ENCODE measurements at regions not wholly inside any gene's neighbourhood (a gene's known extent, or its start where the extent isn't known, plus 50 kb on each side); places are given as distances from the start of the nearest gene placed in this dataset.

DNA sequence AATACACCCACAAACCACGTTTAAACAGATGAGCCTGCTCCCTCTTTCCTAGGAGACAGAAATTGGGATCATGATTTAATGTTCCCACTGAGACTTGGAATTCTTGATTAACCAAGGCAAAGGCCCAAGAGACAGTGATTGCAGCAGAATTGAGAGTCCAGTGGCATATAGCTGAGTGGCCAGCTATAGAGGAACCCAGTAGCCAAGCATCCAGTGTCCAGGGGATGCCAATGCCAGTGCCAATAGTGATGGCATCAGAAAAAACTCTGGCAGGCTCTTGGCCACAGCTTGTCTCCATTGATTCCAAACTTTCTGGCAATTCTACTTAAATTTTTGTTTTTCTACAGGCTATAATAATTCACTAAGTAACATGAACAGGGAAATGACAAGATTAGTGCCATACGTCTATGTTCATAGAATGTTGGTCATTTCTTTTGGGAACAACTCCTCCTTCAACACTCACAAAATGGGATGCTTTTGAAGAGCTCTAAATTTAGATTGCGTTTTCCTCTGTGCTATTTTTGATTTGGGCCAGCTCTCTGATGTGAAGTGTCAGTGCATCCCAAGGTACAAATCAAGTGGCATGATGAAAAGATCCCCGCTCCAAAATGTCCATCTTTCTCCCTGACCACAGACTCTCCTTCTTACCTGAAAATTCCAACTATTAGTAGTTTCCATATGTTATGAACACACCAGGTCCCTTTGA is 83.1 kb upstream of the A1CF start:
- DNase-seq (ENCODE audit: low spot score): no peak
- no peak for TF ChIP-seq CTCF (IDR thresholded peaks at IDR 0.05; ENCODE audit: extremely low read depth, missing control alignments)

DNA sequence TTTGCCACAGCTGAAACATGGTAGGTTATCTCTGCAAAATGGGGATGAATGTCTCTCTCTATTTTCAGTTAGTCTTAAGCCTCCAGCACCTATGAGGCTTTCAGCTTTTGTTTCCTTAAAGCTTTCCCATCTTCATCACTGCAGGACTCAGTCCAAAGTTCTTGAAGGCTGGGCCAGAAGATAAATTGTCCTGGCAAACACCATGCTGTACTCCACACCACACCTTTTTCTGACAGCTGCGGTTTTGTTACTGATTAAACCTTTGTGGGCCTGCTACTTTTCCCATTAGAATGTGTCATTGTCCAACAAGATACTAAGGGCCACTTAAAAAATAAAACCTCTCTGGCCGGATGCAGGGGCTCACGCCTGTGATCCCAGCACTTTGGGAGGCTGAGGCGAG is 87.2 kb upstream of the A1CF start:
- no peak for TF ChIP-seq CTCF (IDR thresholded peaks at IDR 0.05; ENCODE audit: extremely low read depth, missing control alignments)
- no peak for DNase-seq (ENCODE audit: low spot score)

DNA sequence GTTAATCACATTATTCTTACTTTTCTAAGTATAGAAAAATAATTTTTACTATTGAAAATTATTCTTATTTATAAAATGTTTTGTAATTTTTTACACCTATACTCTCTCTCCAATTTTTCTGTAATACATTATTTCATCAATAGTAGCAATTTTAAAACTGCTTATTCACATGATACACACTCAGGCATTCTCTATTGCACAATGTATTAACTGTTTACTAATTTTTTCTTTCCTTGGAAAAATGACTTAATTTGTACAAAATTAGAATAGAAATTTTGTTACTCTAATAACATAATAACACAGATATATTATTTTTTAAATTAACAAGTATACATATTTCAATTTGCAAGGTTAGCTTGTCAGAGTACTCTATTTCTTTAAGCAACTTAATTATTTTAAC is 92.9 kb upstream of the PRKG1 start:
- TF ChIP-seq CTCF (IDR thresholded peaks at IDR 0.05; ENCODE audit: extremely low read depth, missing control alignments): no peak

GRCh38 chr10:50981904-50982303 is 92.4 kb upstream of the PRKG1 start:
- no peak for DNase-seq (ENCODE audit: low spot score)
- no peak for TF ChIP-seq CTCF (IDR thresholded peaks at IDR 0.05; ENCODE audit: extremely low read depth, missing control alignments)

More for the DNA sequence above, 92.9 kb upstream of the PRKG1 start:
- no peak for DNase-seq (ENCODE audit: low spot score)

- no peak for DNase-seq (ENCODE audit: low spot score)
- no peak for TF ChIP-seq CTCF (IDR thresholded peaks at IDR 0.05; ENCODE audit: extremely low read depth, missing control alignments)
These were observed 91.3 kb upstream of the PRKG1 start for GRCh38 chr10:50982989-50983388.

GRCh38 chr10:50987934-50988333 is 86.4 kb upstream of the PRKG1 start:
- TF ChIP-seq CTCF (IDR thresholded peaks at IDR 0.05; ENCODE audit: extremely low read depth, missing control alignments): no peak
- no peak for DNase-seq (ENCODE audit: low spot score)

DNA sequence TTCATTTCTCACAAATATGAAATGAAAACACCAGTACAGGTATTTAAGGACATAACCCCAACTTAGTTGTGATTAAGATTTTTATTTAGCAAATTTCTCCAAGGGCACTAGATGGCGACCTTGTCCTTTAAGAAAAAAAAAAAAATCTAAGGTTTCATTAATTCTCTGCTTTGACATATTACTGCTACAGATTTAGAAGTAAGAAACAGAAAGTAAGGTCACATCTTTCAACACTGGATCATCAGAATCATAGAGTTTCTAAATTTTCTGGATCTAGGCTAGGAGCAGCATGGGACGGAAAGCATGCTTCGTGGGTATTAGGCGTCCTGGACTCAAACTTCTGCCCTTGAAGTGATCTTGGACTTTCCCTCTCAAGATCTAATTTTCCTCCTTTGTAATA is 85.5 kb upstream of the PRKG1 start:
- peak; percentile 33 for DNase-seq (ENCODE audit: low spot score)

More for the DNA sequence above, 85.5 kb upstream of the PRKG1 start:
- no peak for TF ChIP-seq CTCF (IDR thresholded peaks at IDR 0.05; ENCODE audit: extremely low read depth, missing control alignments)

All from GM20000 (cell line).